PC-9 (cell line): ENCODE measurements at regions not wholly inside any gene's neighbourhood (a gene's known extent, or its start where the extent isn't known, plus 50 kb on each side); places are given as distances from the start of the nearest gene placed in this dataset.

Source experiments
- CTCF ChIP-seq: fragments of 200-600 bp; sonication (generic); conservative IDR thresholded peaks from 2 replicates; pipeline ENCODE4 v1.6.1; 2017; ENCODE audit warnings: mixed run types, antibody characterized with exemption, mild to moderate bottlenecking, moderate library complexity
- EZH2 ChIP-seq: fragments of 200-600 bp; sonication (generic); IDR thresholded peaks from 2 replicates; pipeline ENCODE4 v1.8.0; 2017; ENCODE audit warnings: antibody characterized with exemption, low read depth

DNA sequence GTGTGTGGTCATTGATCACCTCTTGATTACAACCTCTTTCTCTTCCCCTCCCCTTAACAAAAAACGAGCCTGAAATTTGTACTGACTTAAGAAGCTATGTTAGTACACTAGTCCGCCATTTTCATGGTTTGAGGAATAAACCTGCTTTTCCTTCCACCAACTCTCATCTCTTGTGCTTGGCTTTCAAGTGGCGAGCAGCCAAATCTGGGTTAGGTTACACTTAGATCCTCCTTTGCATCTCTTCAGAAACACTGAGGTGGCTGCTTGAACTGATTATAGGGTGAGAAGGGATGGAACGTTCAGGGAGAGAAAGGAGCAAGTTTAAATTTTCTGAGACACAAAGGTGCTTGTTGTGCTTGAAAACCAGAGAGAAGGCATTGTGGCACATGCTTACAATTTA lies 2171.4 kb downstream of the LRRC4C start:
- TF ChIP-seq CTCF (no peak), EZH2 (no peak)
